SK-N-SH treated with all-trans-retinoic acid at 6 μM for 48 hours (cell line): ENCODE measurements at regions not wholly inside any gene's neighbourhood (a gene's known extent, or its start where the extent isn't known, plus 50 kb on each side); places are given as distances from the start of the nearest gene placed in this dataset.

Experiments used
- ATAC-seq: fragments of 200-7000 bp; cut with Tn5 transposase; 3 replicates; pipeline ENCODE4 v1.9.1; 2020; ENCODE audit warnings: mild to moderate bottlenecking, moderate library complexity
- BACH2 ChIP-seq: fragments of 250-450 bp; sonication (Bioruptor Pico); IDR thresholded peaks from 2 replicates; pipeline ENCODE4 v1.9.0; 2021; ENCODE audit warnings: mild to moderate bottlenecking, borderline replicate concordance
- CREB5 ChIP-seq: fragments of 250-450 bp; sonication (Bioruptor Pico); IDR thresholded peaks from 2 replicates; pipeline ENCODE4 v1.5.1; 2020; ENCODE audit warnings: low read depth, mild to moderate bottlenecking, moderate library complexity
- CSDC2 ChIP-seq: fragments of 250-450 bp; sonication (Bioruptor Pico); IDR thresholded peaks from 2 replicates; pipeline ENCODE4 v1.5.0; 2020; ENCODE audit warnings: mild to moderate bottlenecking, moderate library complexity
- CSRNP3 ChIP-seq: fragments of 250-450 bp; sonication (Bioruptor Pico); IDR thresholded peaks from 2 replicates; pipeline ENCODE4 v1.5.1; 2021; ENCODE audit warnings: mild to moderate bottlenecking, moderate library complexity
- ESRRG ChIP-seq: fragments of 250-450 bp; sonication (Bioruptor Pico); IDR thresholded peaks from 2 replicates; pipeline ENCODE4 v1.6.1; 2021; ENCODE audit warnings: mild to moderate bottlenecking
- GLIS3 ChIP-seq: fragments of 250-450 bp; sonication (Bioruptor Pico); IDR thresholded peaks from 2 replicates; pipeline ENCODE4 v1.5.0; 2020; ENCODE audit warnings: mild to moderate bottlenecking, moderate library complexity
- ISL1 ChIP-seq: fragments of 250-450 bp; sonication (Bioruptor Pico); IDR thresholded peaks from 2 replicates; pipeline ENCODE4 v2.1.2; 2022; ENCODE audit warnings: mild to moderate bottlenecking, moderate library complexity
- PATZ1 ChIP-seq: fragments of 250-450 bp; sonication (Bioruptor Pico); IDR thresholded peaks from 2 replicates; pipeline ENCODE4 v1.8.0; 2020; ENCODE audit warnings: mild to moderate bottlenecking, moderate library complexity, borderline replicate concordance
- PPARA ChIP-seq: fragments of 250-450 bp; sonication (Bioruptor Pico); IDR thresholded peaks from 2 replicates; pipeline ENCODE4 v1.5.0; 2020; ENCODE audit warnings: mild to moderate bottlenecking, borderline replicate concordance
- RARB ChIP-seq: fragments of 250-450 bp; sonication (Bioruptor Pico); IDR thresholded peaks from 2 replicates; pipeline ENCODE4 v1.8.0; 2021; ENCODE audit warnings: mild to moderate bottlenecking, moderate library complexity
- TOX ChIP-seq: fragments of 250-450 bp; sonication (Bioruptor Pico); IDR thresholded peaks from 2 replicates; pipeline ENCODE4 v1.8.0; 2021; ENCODE audit warnings: mild to moderate bottlenecking, moderate library complexity, borderline replicate concordance
- ZC3H10 ChIP-seq: fragments of 250-450 bp; sonication (Bioruptor Pico); IDR thresholded peaks from 2 replicates; pipeline ENCODE4 v1.5.1; 2021; ENCODE audit warnings: mild to moderate bottlenecking, moderate library complexity
- ZFP3 ChIP-seq: fragments of 250-450 bp; sonication (Bioruptor Pico); IDR thresholded peaks from 2 replicates; pipeline ENCODE4 v1.5.0; 2020; ENCODE audit warnings: mild to moderate bottlenecking, moderate library complexity
- ZFP30 ChIP-seq: fragments of 450-650 bp; formaldehyde crosslinking; IDR thresholded peaks from 2 replicates; pipeline ENCODE4 v1.5.0; 2022; ENCODE audit warnings: mild to moderate bottlenecking, moderate library complexity
- ZNF565 ChIP-seq: fragments of 450-650 bp; formaldehyde crosslinking; conservative IDR thresholded peaks from 2 replicates; pipeline ENCODE4 v1.5.0; 2020; ENCODE audit warnings: low read depth, mild to moderate bottlenecking, moderate library complexity
- ZNF70 ChIP-seq: fragments of 450-650 bp; formaldehyde crosslinking; IDR thresholded peaks from 2 replicates; pipeline ENCODE4 v1.5.0; 2020; ENCODE audit warnings: mild to moderate bottlenecking, moderate library complexity
- ZNF8 ChIP-seq: fragments of 450-650 bp; formaldehyde crosslinking; IDR thresholded peaks from 2 replicates; pipeline ENCODE4 v1.5.0; 2020; ENCODE audit warnings: mild to moderate bottlenecking, moderate library complexity
- TF ChIP-seq, protein P1 (sequence below): fragments of 250-450 bp; sonication (Bioruptor Pico); IDR thresholded peaks from 2 replicates; pipeline ENCODE4 v1.5.0; 2020; ENCODE audit warnings: mild to moderate bottlenecking, moderate library complexity
- TF ChIP-seq, protein P2 (sequence below): fragments of 250-450 bp; sonication (Bioruptor Pico); IDR thresholded peaks from 2 replicates; pipeline ENCODE4 v1.8.0; 2021; ENCODE audit warnings: low read depth, mild to moderate bottlenecking, moderate library complexity, borderline replicate concordance

DNA sequence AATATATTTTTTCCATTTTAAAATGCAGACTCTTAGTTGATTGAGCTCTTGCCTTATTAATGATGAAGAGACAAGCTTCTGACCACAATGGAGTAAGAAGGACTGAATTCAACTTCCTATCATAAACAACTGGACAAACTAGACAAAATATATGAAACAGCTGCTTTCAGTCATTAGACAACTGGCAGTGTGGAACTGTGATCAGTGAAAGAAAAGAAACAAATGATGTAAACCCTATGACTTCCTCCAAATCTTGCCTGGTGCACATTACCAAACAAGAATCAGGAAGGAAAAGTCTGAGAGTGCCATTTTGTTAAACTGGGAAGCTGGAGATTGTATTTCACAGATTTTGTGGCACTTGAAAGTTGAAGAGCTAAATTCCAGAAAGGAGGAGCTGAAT lies 154.7 kb upstream of the ATXN7L3B start:
- no peak for ATAC-seq
- TF ChIP-seq GLIS3: no peak
- no peak for TF ChIP-seq ISL1
- TF ChIP-seq, protein P1, sequence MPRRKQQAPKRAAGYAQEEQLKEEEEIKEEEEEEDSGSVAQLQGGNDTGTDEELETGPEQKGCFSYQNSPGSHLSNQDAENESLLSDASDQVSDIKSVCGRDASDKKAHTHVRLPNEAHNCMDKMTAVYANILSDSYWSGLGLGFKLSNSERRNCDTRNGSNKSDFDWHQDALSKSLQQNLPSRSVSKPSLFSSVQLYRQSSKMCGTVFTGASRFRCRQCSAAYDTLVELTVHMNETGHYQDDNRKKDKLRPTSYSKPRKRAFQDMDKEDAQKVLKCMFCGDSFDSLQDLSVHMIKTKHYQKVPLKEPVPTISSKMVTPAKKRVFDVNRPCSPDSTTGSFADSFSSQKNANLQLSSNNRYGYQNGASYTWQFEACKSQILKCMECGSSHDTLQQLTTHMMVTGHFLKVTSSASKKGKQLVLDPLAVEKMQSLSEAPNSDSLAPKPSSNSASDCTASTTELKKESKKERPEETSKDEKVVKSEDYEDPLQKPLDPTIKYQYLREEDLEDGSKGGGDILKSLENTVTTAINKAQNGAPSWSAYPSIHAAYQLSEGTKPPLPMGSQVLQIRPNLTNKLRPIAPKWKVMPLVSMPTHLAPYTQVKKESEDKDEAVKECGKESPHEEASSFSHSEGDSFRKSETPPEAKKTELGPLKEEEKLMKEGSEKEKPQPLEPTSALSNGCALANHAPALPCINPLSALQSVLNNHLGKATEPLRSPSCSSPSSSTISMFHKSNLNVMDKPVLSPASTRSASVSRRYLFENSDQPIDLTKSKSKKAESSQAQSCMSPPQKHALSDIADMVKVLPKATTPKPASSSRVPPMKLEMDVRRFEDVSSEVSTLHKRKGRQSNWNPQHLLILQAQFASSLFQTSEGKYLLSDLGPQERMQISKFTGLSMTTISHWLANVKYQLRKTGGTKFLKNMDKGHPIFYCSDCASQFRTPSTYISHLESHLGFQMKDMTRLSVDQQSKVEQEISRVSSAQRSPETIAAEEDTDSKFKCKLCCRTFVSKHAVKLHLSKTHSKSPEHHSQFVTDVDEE: no peak
- no peak for TF ChIP-seq ZFP3
- no peak for TF ChIP-seq CREB5 (CRISPR knock-in tag)
- TF ChIP-seq PATZ1: no peak
- TF ChIP-seq CSRNP3 (CRISPR knock-in tag): no peak
- no peak for TF ChIP-seq TOX
- TF ChIP-seq ZNF8: no peak

DNA sequence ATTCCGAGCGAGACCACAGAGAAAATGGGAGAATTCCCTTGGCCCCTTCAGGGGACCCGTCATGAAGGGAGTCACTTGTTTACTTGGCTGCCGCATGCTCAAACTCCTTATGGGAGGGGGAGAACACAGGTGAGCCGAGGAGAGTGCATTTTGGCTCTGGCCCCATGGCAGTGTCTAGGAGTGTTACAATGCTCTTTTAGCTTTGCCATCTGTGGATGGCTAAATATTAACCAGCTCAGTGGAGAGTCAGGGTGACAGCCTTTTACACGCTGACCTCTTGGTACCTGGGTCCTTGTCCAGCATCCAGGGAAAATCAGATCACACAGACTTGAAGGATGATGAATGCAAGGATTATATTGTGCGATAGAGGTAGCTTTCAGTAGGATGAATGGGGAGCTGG lies 146.4 kb upstream of the ATXN7L3B start:
- no peak for ATAC-seq

GRCh38 chr12:74393272-74393671 lies 144.4 kb upstream of the ATXN7L3B start:
- no peak for ATAC-seq
- TF ChIP-seq ZFP3 (no peak), ZFP30 (CRISPR knock-in tag) (no peak), ESRRG (CRISPR knock-in tag) (no peak), CREB5 (CRISPR knock-in tag) (no peak), PPARA (no peak), ZNF8 (no peak), ZC3H10 (CRISPR knock-in tag) (no peak), CSDC2 (CRISPR knock-in tag) (no peak), CSRNP3 (CRISPR knock-in tag) (no peak), ZNF70 (CRISPR knock-in tag) (no peak), BACH2 (CRISPR knock-in tag) (no peak), ZNF565 (CRISPR knock-in tag) (no peak)
- TF ChIP-seq, protein P1: no peak
- TF ChIP-seq, protein P2, sequence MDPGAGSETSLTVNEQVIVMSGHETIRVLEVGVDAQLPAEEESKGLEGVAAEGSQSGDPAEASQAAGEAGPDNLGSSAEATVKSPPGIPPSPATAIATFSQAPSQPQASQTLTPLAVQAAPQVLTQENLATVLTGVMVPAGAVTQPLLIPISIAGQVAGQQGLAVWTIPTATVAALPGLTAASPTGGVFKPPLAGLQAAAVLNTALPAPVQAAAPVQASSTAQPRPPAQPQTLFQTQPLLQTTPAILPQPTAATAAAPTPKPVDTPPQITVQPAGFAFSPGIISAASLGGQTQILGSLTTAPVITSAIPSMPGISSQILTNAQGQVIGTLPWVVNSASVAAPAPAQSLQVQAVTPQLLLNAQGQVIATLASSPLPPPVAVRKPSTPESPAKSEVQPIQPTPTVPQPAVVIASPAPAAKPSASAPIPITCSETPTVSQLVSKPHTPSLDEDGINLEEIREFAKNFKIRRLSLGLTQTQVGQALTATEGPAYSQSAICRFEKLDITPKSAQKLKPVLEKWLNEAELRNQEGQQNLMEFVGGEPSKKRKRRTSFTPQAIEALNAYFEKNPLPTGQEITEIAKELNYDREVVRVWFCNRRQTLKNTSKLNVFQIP: no peak

More for the DNA sequence above, 146.4 kb upstream of the ATXN7L3B start:
- TF ChIP-seq ZFP30 (CRISPR knock-in tag): no peak
- TF ChIP-seq RARB (CRISPR knock-in tag): no peak
- no peak for TF ChIP-seq ZC3H10 (CRISPR knock-in tag)
- no peak for TF ChIP-seq PATZ1
